GM06990 (cell line): ENCODE measurements at regions not wholly inside any gene's neighbourhood (a gene's known extent, or its start where the extent isn't known, plus 50 kb on each side); places are given as distances from the start of the nearest gene placed in this dataset.
A peak's percentile ranks its signal among the peaks of the same experiment; 100 is the strongest.

ENCODE experiments used
- DNase-seq: peaks from one replicate; pipeline ENCODE4 v3.0.0-alpha.2; 2011; ENCODE audit not compliant: insufficient read length; ENCODE audit errors: extremely low read depth
- H3K27me3 ChIP-seq: replicated peaks from 2 replicates; pipeline ENCODE4 v1.6.0; 2011; ENCODE audit warnings: low read length; ENCODE audit not compliant: control insufficient read depth, insufficient read depth
- H3K36me3 ChIP-seq: 2 replicates; pipeline ENCODE4 v1.5.1; 2011; ENCODE audit warnings: low read length; ENCODE audit not compliant: control insufficient read depth, insufficient read depth
- H3K4me3 ChIP-seq: replicated peaks from 2 replicates; pipeline ENCODE4 v1.5.1; 2011; ENCODE audit warnings: low read depth, mild to moderate bottlenecking, control low read depth, low read length
- TF ChIP-seq, protein P1 (sequence below): IDR thresholded peaks from 2 replicates; pipeline ENCODE4 v1.5.1; 2011; ENCODE audit warnings: low read length, control low read depth, mild to moderate bottlenecking, inconsistent platforms; ENCODE audit not compliant: insufficient read depth, poor library complexity, severe bottlenecking

DNA sequence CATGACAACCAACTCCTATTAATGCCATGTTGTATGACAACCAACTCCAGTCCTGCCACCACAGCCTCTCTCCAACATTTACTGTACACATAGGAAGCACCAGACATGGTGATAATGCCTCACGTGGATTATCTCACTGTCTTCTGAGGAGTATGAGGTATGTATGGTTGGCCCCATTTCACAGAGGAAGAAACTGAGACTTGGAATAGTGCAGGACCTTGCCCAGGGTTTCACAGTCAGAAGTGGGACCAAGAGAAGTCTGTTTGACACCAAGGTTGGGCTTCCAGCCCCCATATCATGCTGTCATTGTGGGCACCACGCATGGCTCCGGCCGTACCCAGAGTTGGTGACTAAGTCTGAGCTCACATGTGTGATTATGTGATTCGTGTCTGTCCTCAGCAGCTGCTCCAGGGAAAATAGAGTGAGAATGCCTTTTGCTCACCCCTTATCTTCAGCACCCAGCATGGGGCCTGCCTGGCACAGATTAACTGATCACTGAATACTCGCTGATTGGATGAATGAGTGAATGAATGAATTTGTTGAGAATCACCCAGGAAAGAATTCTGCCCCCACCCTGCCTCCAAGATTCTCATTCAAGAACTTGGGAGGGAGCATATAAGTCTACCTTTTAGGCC, 204.1 kb upstream of the NLRP1 start:
- no peak for DNase-seq
- H3K36me3 ChIP-seq = no peaks in the 10 kb centered on the region
- H3K4me3 ChIP-seq = no peak overlapping the region
- no peaks in the 10 kb centered on the region for H3K27me3 ChIP-seq
- TF ChIP-seq, protein P1, sequence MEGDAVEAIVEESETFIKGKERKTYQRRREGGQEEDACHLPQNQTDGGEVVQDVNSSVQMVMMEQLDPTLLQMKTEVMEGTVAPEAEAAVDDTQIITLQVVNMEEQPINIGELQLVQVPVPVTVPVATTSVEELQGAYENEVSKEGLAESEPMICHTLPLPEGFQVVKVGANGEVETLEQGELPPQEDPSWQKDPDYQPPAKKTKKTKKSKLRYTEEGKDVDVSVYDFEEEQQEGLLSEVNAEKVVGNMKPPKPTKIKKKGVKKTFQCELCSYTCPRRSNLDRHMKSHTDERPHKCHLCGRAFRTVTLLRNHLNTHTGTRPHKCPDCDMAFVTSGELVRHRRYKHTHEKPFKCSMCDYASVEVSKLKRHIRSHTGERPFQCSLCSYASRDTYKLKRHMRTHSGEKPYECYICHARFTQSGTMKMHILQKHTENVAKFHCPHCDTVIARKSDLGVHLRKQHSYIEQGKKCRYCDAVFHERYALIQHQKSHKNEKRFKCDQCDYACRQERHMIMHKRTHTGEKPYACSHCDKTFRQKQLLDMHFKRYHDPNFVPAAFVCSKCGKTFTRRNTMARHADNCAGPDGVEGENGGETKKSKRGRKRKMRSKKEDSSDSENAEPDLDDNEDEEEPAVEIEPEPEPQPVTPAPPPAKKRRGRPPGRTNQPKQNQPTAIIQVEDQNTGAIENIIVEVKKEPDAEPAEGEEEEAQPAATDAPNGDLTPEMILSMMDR = no peak

DNA sequence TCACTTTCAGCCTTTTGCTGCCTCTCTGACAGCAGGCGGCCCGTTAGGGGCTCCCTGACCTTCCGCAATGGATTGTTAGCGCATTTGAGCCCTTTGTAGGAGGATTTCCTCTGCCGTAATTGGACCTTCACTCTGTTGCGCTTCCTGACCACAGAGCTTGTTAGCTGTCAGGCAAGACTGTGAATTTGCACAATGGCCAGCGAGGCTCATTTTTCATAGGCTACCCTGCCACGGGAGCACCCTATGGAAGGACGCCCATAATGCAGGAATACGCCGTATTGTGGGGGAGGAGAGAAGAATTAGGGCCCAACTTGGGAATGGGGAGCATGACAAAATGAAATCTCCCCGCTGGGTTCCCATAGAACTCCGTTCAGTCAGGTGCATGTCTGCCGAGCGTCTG, 205.2 kb upstream of the NLRP1 start:
- H3K36me3 ChIP-seq = no peaks in the 10 kb centered on the region
- H3K27me3 ChIP-seq = no peaks in the 10 kb centered on the region
- H3K4me3 ChIP-seq = no peak overlapping the region
- TF ChIP-seq, protein P1 = no peak
- no peak for DNase-seq

DNA sequence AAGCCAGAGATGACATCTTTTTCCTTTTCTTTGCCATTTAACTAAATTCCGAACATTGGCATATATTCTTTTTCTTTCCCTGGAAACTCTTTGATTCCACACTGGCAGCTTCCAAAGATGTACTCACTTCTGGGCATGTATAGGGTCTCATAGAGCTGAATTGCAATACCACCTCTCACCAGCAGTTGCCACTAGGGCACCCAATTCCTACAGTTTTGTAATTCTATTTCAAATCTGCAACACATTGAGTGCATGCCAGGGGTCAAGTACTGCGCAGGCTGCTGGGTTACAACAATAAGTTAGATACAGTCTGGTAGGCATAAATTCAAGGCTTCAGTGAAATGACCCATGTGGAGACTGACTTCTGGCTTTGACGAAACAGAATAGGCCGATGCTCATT, 208.8 kb upstream of the NLRP1 start:
- no peak for DNase-seq
- no peak overlapping the region for H3K4me3 ChIP-seq
- TF ChIP-seq, protein P1 = peak; percentile 26
- no peaks in the 10 kb centered on the region for H3K27me3 ChIP-seq
- H3K36me3 ChIP-seq = no peaks in the 10 kb centered on the region

DNA sequence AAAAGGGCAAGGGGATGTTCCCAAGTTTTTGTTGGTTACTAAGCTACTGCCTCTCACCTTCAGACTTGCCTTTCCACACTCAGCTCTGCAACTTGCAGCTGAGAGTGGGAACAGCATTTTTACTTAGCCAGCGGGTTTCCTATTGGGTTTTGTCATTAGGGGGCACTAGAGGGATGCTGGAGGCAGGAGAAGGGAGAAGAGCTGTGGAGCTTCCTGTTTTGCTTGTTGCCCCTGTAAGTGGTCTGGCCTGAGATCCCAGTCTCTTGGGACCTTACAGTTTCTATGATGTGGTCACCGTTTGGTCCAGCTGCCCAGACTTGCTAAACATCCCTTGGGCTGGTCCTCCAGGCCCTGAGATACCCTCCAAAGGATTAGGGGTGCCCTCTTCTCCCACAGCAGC, 209.6 kb upstream of the NLRP1 start:
- Histone ChIP-seq H3K36me3 (no peaks in the 10 kb centered on the region), H3K4me3 (no peak overlapping the region), H3K27me3 (no peaks in the 10 kb centered on the region)
- TF ChIP-seq, protein P1 = peak; percentile 33
- DNase-seq = no peak

DNA sequence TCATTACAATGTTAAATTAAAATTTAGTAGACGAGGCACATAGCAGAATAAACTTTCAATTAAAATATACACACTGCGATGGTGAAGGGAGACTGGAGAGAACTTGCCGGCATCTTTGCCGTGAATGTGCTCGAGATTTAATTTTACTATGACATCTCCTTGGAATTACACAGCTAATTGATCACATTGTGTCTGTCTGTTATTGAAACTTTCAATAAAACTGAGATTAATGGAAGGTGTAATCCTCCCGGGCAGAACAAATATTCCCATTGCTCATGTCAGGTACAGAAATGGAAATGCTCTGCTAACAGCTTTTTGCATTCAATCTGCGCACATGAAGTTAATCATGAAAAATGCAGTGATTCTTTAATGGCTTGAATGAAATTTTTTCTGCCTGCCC, 210.1 kb upstream of the NLRP1 start:
- TF ChIP-seq, protein P1 = no peak
- H3K4me3 ChIP-seq = no peak overlapping the region
- no peak for DNase-seq
- H3K27me3 ChIP-seq = no peaks in the 10 kb centered on the region
- no peaks in the 10 kb centered on the region for H3K36me3 ChIP-seq
